Stromal cell of bone marrow (primary cell): ENCODE measurements at regions not wholly inside any gene's neighbourhood (a gene's known extent, or its start where the extent isn't known, plus 50 kb on each side); places are given as distances from the start of the nearest gene placed in this dataset.

Experiments used
- DNase-seq: peaks from one replicate; pipeline ENCODE4 v3.0.0-alpha.2; 2012; ENCODE audit warnings: low read depth

- DNase-seq, result no peak
Observed at GRCh38 chr20:25135031-25135430, 53.1 kb upstream of the VSX1 start.

DNA sequence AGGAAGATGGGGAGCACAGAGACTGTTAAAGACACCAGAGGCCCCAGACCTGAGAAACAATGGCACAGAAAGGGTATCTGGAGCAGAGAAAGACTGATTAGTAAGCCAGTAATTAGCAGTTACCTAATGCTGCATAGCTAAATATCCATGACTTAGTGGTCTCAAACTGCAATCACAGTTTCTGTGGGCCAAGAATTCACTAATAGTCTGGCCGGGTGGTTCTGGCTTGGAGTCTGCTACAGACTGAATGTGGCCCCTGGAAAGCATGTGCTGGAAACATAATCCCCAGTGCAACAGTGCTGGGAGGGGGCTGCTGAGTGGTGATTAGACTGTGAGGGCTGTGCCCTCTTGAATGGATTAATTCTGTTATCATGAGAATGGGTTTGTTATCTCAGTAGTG, 54.1 kb upstream of the VSX1 start:
- DNase-seq, result no peak

DNA sequence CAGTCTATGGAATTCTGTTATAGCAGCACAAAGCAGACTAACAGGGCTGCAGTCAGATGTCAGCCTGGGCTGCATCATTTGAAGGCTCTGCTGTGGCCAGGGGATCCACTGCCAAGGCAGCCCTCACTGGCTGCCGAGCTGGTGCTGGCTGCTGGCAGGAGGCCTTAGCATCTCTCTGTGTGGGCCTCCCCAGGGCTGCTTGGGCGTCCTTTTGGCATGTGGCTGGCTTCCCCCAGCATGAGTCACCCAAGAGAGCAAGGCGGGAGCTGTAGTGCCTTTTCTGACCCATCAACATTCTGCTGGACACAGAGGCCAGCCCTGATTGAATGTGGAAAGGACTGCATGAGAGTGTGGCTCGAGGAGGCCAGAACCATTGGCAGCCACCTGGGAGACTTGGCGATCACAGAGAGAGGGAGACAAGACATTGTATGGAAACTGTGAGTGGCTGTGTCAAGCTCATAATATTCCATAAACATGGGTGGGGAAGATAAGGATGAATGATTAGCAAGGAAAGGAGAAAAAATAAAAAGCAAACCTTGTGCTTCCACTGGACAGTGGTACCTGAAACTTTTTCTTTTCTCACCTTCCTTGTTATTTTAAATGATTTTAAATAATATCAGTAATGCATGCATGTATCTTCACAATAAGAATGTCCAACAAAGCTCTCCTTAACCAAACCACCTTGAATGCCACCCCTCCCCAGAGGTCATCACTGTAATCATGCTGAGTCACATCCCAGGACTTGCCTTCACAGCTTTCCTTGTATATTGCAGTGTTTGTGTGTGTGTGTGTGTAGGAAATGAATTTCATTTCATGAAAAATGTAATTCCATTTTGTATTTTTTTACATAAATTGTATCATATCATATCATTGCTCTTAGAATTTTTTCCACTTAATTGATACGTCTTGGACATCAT, 55.0 kb upstream of the VSX1 start:
- DNase-seq, result peak; percentile 93

- no peak for DNase-seq
Observed at GRCh38 chr20:25139029-25139705, 56.3 kb upstream of the ENTPD6 start.

DNA sequence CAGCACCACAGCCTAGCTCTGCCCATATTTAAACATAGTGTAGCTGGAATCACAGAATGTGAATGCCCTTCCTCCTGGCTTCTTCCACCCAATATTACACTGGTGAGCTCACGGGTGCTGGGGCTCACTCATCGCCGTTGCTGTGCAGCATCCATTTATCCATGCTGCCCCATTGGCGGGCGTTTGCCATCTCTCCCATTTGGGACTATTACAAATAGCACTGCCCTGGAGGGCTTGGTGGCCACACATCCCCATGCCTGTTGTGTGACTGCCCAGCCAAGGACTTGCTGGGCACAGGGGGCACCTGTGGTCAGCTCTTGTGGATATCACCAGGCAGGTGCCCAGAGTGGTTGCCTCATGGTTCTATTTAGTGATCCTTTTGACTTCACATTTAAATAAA, 54.5 kb upstream of the ENTPD6 start:
- no peak for DNase-seq

GRCh38 chr20:25142435-25142834, 53.1 kb upstream of the ENTPD6 start:
- DNase-seq, result no peak

DNA sequence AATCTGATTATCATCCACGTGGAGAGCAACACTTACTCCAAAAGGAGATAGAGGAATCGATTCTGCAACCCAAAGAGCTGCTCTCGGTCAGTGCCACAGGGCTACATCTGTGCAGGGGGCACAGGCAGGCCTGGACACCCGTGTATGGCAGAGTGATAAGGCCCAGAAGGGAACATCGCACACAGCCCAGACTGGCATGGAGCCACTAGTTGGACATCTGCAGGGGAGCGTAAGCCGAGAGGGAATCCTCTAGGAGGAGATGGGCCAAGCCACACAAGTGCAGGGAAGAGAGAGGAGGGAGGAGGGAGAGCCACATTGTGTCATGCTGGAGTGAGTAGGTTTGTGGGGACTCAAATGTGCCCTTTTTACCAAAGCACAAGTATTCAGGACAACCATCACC, 50.4 kb upstream of the ENTPD6 start:
- DNase-seq, result no peak
